Transverse colon (tissue), 4 donors: ENCODE measurements at regions not wholly inside any gene's neighbourhood (a gene's known extent, or its start where the extent isn't known, plus 50 kb on each side); places are given as distances from the start of the nearest gene placed in this dataset.
"Not testable (repeated sequence)": the region's sequence is repeated elsewhere in the genome, so short reads cannot be mapped to it uniquely, and the experiment has no call there.

Experiments used
- CTCF ChIP-seq, 5 experiments: fragments of 200-600 bp in 3 of 5; fragments of 450-650 bp in 2 of 5; sonication (generic) in 3 of 5; IDR thresholded peaks; 1 replicate in 2 of 5; 2 replicates in 3 of 5; pipeline ENCODE4 v1.5.1; 2016 to 2017; ENCODE audit warnings: antibody characterized with exemption in 5 of 5, inconsistent platforms in 3 of 5, mild to moderate bottlenecking in 2 of 5, moderate library complexity in 1 of 5
- POLR2A ChIP-seq: fragments of 450-650 bp; IDR thresholded peaks from one replicate; pipeline ENCODE4 v1.6.1; 2016; ENCODE audit warnings: antibody characterized with exemption, mild to moderate bottlenecking, moderate library complexity
- POLR2AphosphoS5 ChIP-seq, 3 donors: sonication (generic); formaldehyde crosslinking; IDR thresholded peaks; one replicate each; pipeline ENCODE4 v1.6.1; 2016; ENCODE audit warnings: antibody characterized with exemption in 3 of 3

GRCh38 chr5:101627770-101628169 lies 668.3 kb downstream of the SLCO4C1 start:
- not testable (repeated sequence) for TF ChIP-seq CTCF (IDR thresholded peaks at IDR 0.05); POLR2A; POLR2AphosphoS5 (IDR thresholded peaks at IDR 0.05)
